OCI-LY3 (cell line): ENCODE measurements at regions not wholly inside any gene's neighbourhood (a gene's known extent, or its start where the extent isn't known, plus 50 kb on each side); places are given as distances from the start of the nearest gene placed in this dataset.

Source experiments
- H2AFZ ChIP-seq: fragments of 200-600, 300-600 bp; shearing (Covaris generic); 2 replicates; pipeline ENCODE4 v1.6.0; 2014; ENCODE audit warnings: antibody characterized with exemption, low read depth, low read length
- H3K27ac ChIP-seq: fragments of 200-600, 300-600 bp; sonication (generic); 2 replicates; pipeline ENCODE4 v1.5.1; 2014; ENCODE audit warnings: mild to moderate bottlenecking, low read length, moderate library complexity, mixed read lengths
- H3K27me3 ChIP-seq: fragments of 200-600, 300-600 bp; sonication (generic); 2 replicates; pipeline ENCODE4 v1.6.1; 2014; ENCODE audit warnings: low read depth, low read length, mixed read lengths
- H3K36me3 ChIP-seq: fragments of 200-600, 300-600 bp; sonication (generic); replicated peaks from 2 replicates; pipeline ENCODE3; 2014; ENCODE audit warnings: low read depth, low read length, mixed read lengths
- H3K4me1 ChIP-seq: fragments of 300-600, 200-600 bp; sonication (generic); 2 replicates; pipeline ENCODE4 v1.6.1; 2014; ENCODE audit warnings: low read length, mixed read lengths
- H3K4me2 ChIP-seq: fragments of 200-600, 300-600 bp; sonication (generic); 2 replicates; pipeline ENCODE4 v1.6.1; 2014; ENCODE audit warnings: low read length, mixed read lengths
- H3K4me3 ChIP-seq: fragments of 300-600, 200-600 bp; sonication (generic); 2 replicates; pipeline ENCODE4 v1.5.1; 2014; ENCODE audit warnings: antibody characterized with exemption, mild to moderate bottlenecking, low read length, moderate library complexity
- H3K79me2 ChIP-seq: fragments of 300-600, 200-600 bp; shearing (Covaris generic); 2 replicates; pipeline ENCODE4 v1.6.1; 2014; ENCODE audit warnings: mild to moderate bottlenecking, low read length, mixed read lengths
- H3K9ac ChIP-seq: fragments of 300-600, 200-600 bp; shearing (Covaris generic); 2 replicates; pipeline ENCODE4 v1.6.0; 2014; ENCODE audit warnings: mild to moderate bottlenecking, low read length, moderate library complexity
- H3K9me3 ChIP-seq: fragments of 200-600, 300-600 bp; shearing (Covaris generic); 2 replicates; pipeline ENCODE4 v1.6.1; 2014; ENCODE audit warnings: low read length, mixed read lengths; ENCODE audit not compliant: insufficient read depth
- H4K20me1 ChIP-seq: fragments of 200-600, 300-600 bp; sonication (generic); 2 replicates; pipeline ENCODE4 v1.6.1; 2016; ENCODE audit warnings: low read length, mixed read lengths; ENCODE audit not compliant: insufficient read depth
- CTCF ChIP-seq: fragments of 200-600, 300-600 bp; sonication (generic); IDR thresholded peaks from 2 replicates; pipeline ENCODE4 v1.5.1; 2014; ENCODE audit warnings: antibody characterized with exemption, low read length, low read depth
- EZH2phosphoT487 ChIP-seq: fragments of 200-600 bp; shearing (Covaris generic); IDR thresholded peaks from 2 replicates; pipeline ENCODE4 v1.6.1; 2018; ENCODE audit warnings: antibody characterized with exemption, mixed run types, low read depth

- Histone ChIP-seq H3K9me3 (no peaks in the 10 kb centered on the region), H3K79me2 (no peaks in the 10 kb centered on the region), H3K9ac (no peak overlapping the region)
Observed at GRCh38 chr14:106820119-106820518, 1293.7 kb downstream of the TMEM121 start.

GRCh38 chr14:106821119-106821518 lies 1294.7 kb downstream of the TMEM121 start:
- H3K4me1 ChIP-seq: peaks cover 28% of the 10 kb centered on the region
- H3K9me3 ChIP-seq: no peaks in the 10 kb centered on the region
- H3K79me2 ChIP-seq: no peaks in the 10 kb centered on the region
- no peak overlapping the region for H3K4me3 ChIP-seq
- H3K36me3 ChIP-seq: no peaks in the 10 kb centered on the region
- no peaks in the 10 kb centered on the region for H4K20me1 ChIP-seq
- H3K4me2 ChIP-seq: no peak overlapping the region
- H2AFZ ChIP-seq: no peak overlapping the region
- no peak overlapping the region for H3K9ac ChIP-seq
- no peak overlapping the region for H3K27ac ChIP-seq
- H3K27me3 ChIP-seq: peaks cover 16% of the 10 kb centered on the region
- no peak for TF ChIP-seq CTCF
- TF ChIP-seq EZH2phosphoT487: no peak

More at GRCh38 chr14:106820119-106820518, 1293.7 kb downstream of the TMEM121 start:
- Histone ChIP-seq H3K27ac (no peak overlapping the region), H2AFZ (no peak overlapping the region), H3K4me1 (peaks cover 28% of the 10 kb centered on the region), H3K4me3 (no peak overlapping the region), H3K4me2 (no peak overlapping the region), H4K20me1 (no peaks in the 10 kb centered on the region), H3K27me3 (peaks cover 11% of the 10 kb centered on the region; the same call in 1 of the 2 replicates), H3K36me3 (no peaks in the 10 kb centered on the region)
- TF ChIP-seq CTCF (no peak), EZH2phosphoT487 (no peak)

GRCh38 chr14:106822905-106823304 lies 1296.5 kb downstream of the TMEM121 start:
- Histone ChIP-seq H3K9ac (no peak overlapping the region), H3K27me3 (peaks cover 11% of the 10 kb centered on the region), H3K9me3 (no peaks in the 10 kb centered on the region), H3K4me1 (peaks cover 28% of the 10 kb centered on the region), H3K4me3 (peak overlapping the region; percentile 36), H3K4me2 (peak overlapping the region; percentile 62), H4K20me1 (no peaks in the 10 kb centered on the region), H3K27ac (no peak overlapping the region), H2AFZ (peak overlapping the region; percentile 78; the same call in 1 of the 2 replicates), H3K79me2 (no peaks in the 10 kb centered on the region), H3K36me3 (no peaks in the 10 kb centered on the region)
- no peak for TF ChIP-seq CTCF
- no peak for TF ChIP-seq EZH2phosphoT487

- Histone ChIP-seq H3K27ac (no peak overlapping the region), H3K4me1 (peaks cover 28% of the 10 kb centered on the region), H2AFZ (peak overlapping the region; percentile 78), H3K9ac (no peak overlapping the region), H3K4me3 (peak overlapping the region; percentile 36; the same call in 1 of the 2 replicates), H3K36me3 (no peaks in the 10 kb centered on the region), H3K27me3 (peaks cover 11% of the 10 kb centered on the region), H3K4me2 (peak overlapping the region; percentile 62), H3K9me3 (no peaks in the 10 kb centered on the region), H3K79me2 (no peaks in the 10 kb centered on the region), H4K20me1 (no peaks in the 10 kb centered on the region)
- TF ChIP-seq CTCF (no peak), EZH2phosphoT487 (no peak)
Observed at GRCh38 chr14:106823552-106823951, 1297.2 kb downstream of the TMEM121 start.
